T-helper 2 cell (primary cell): ENCODE measurements at regions not wholly inside any gene's neighbourhood (a gene's known extent, or its start where the extent isn't known, plus 50 kb on each side); places are given as distances from the start of the nearest gene placed in this dataset.
"Not testable (repeated sequence)": the region's sequence is repeated elsewhere in the genome, so short reads cannot be mapped to it uniquely, and the experiment has no call there.

Source experiments
- DNase-seq, 5 experiments: peaks; one replicate each; pipeline versions ENCODE4 v3.0.0 to v3.0.0-alpha.2; 2012 to 2022

- no peak for DNase-seq
These were observed 329.3 kb downstream of the TBL1XR1 start for GRCh38 chr3:176867681-176868663.

- DNase-seq, result no peak
These were observed 336.1 kb downstream of the TBL1XR1 start for GRCh38 chr3:176861137-176861536.

GRCh38 chr3:176856721-176857120 is 340.6 kb downstream of the TBL1XR1 start:
- no peak for DNase-seq

GRCh38 chr3:176855901-176856486 is 341.3 kb downstream of the TBL1XR1 start:
- no peak for DNase-seq

- no peak for DNase-seq
These were observed 342.1 kb downstream of the TBL1XR1 start for GRCh38 chr3:176855213-176855612.

GRCh38 chr3:176850498-176850897 is 346.8 kb downstream of the TBL1XR1 start:
- DNase-seq, result no peak

GRCh38 chr3:176848431-176849214 is 348.7 kb downstream of the TBL1XR1 start:
- DNase-seq, result no peak

GRCh38 chr3:176842914-176843313 is 354.4 kb downstream of the TBL1XR1 start:
- no peak for DNase-seq

GRCh38 chr3:176840641-176841286 is 356.5 kb downstream of the TBL1XR1 start:
- DNase-seq, result no peak

GRCh38 chr3:176839901-176840300 is 357.4 kb downstream of the TBL1XR1 start:
- no peak for DNase-seq

- DNase-seq, result no peak
These were observed 357.8 kb downstream of the TBL1XR1 start for GRCh38 chr3:176839466-176839865.

GRCh38 chr3:176827244-176827643 is 370.0 kb downstream of the TBL1XR1 start:
- DNase-seq, result not testable (repeated sequence)

GRCh38 chr3:176824811-176825210 is 372.5 kb downstream of the TBL1XR1 start:
- DNase-seq, result no peak

GRCh38 chr3:176820764-176821163 is 376.5 kb downstream of the TBL1XR1 start:
- no peak for DNase-seq

- no peak for DNase-seq
These were observed 380.3 kb downstream of the TBL1XR1 start for GRCh38 chr3:176816937-176817336.

- peak in 1 of 5 experiments; percentile 23 for DNase-seq
These were observed 383.0 kb downstream of the TBL1XR1 start for GRCh38 chr3:176814285-176814684.

- DNase-seq, result no peak
These were observed 389.3 kb downstream of the TBL1XR1 start for GRCh38 chr3:176807938-176808337.

- no peak for DNase-seq
These were observed 397.6 kb downstream of the TBL1XR1 start for GRCh38 chr3:176799675-176800074.

GRCh38 chr3:176798680-176799079 is 398.6 kb downstream of the TBL1XR1 start:
- DNase-seq, result no peak

GRCh38 chr3:176796371-176796770 is 400.9 kb downstream of the TBL1XR1 start:
- no peak for DNase-seq

- no peak for DNase-seq
These were observed 401.4 kb downstream of the TBL1XR1 start for GRCh38 chr3:176795891-176796290.

GRCh38 chr3:176794406-176794805 is 402.9 kb downstream of the TBL1XR1 start:
- no peak for DNase-seq

GRCh38 chr3:176789947-176790346 is 407.3 kb downstream of the TBL1XR1 start:
- no peak for DNase-seq
